HG03135 (cell line): ENCODE measurements at regions not wholly inside any gene's neighbourhood (a gene's known extent, or its start where the extent isn't known, plus 50 kb on each side); places are given as distances from the start of the nearest gene placed in this dataset.
"Not testable (repeated sequence)": the region's sequence is repeated elsewhere in the genome, so short reads cannot be mapped to it uniquely, and the experiment has no call there.

Source experiments
- ATAC-seq: cut with Tn5 transposase; IDR thresholded peaks from one replicate; pipeline ENCODE4 v1.9.1; 2021; ENCODE audit warnings: mild to moderate bottlenecking, moderate library complexity; ENCODE audit not compliant: unreplicated experiment

DNA sequence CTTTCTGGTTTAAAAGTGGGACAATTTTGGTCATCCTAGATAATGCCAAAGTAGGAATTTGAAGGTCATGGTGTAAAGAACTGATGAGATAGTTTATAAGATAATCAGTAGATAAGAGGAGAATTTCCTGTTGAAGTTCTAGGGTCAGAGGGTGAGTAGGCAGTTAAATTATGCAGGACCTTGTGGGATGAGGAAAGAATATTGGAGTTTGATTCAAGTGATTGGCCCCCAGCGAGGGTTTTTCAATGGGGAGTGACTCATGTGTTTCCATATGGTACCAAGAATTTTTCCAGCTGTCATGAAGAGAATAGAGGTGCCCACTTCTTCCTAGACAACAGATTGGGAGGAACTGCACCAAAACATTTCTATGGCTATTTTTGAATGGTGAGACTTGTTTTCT is 940.2 kb upstream of the ZEB2 start:
- ATAC-seq, result no peak

DNA sequence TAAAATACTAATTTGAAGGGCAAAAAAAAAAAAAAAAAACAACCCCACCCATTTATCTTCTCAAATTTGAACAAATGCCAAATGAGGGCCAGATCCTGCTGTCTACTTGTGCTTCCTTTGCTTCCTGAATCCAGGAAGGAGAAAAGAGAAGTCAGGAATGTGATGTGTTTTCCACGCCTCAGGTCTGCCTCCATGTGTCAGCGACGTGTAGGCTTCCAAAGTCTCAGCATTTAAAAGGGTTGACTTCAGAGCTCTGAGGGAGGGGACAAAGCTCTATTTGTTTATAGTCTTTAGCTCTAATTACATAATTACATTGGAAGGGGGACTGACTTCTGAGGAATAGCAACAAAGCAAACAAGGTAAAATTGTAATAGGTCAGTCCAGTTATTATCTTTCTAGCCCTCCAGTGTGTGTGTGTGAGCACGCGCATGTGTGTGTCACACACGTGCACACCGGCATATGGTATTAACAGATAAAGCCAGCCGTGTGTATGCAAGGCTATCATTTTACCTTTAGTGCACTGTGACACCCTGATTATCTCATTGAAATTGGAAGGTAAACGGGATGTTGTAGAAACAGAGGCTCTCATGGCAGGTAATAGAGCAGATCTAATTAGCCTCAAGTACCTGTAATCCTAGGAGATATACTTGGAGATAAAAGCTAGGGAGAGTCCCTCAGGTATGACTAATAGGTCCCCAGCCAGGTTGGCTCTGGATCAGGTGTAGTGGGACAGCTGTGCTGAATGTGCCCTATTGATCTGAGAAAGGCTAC is 911.4 kb upstream of the ZEB2 start:
- ATAC-seq, result no peak

DNA sequence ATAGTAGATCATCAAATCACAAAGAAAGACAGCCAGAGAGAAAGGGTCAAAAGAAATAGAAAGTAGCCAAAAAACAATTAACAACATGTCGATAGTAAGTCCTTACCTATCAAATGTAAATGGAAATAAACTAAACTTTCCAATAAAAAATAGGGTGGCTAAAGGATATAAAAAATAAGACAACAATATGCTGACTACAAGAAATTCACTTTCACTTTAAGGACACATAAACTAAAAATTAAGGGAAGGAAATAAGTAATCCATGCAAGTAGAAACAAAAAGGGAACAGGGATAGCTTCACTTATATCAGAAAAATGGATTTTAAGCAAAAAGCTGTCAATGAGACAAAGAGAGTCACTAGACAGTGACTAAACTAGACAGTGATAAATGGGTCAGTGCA is 903.9 kb upstream of the ZEB2 start:
- no peak for ATAC-seq

DNA sequence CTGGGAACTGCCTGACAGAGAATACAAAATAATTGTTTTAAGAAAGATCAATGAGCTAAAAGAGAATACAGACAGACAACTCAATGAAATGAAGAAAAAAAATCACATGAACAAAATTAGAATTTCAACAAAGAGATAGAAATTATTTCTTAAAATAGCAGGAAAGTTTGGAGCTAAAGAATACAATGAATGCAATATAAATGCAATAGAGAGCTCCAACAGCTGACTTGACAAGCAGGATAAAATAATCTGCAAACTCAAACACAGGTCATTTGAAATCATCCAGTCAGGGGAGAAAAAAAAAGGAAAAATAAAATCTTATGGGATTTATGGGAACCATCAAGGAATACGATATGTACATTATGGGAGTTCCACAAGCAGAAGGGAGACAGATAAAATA is 902.7 kb upstream of the ZEB2 start:
- no peak for ATAC-seq

DNA sequence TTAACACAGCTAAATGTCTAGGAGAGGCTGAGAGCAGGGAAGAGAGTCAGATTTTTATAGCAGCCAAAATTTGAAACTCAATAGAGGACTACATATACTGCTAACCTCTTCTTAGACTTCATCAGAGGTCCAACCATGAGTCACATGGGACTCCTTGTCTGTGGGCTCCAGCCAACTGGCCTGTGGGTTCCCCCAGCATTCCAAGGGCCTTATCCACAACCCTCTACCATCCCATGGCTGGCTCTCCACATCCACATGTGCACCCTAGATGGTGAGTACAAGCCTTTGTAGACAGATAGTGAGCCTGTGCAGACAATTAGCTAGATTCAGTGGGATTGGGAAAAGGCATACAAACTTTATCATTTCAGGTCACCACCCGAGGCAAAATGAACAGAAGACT is 901.9 kb upstream of the ZEB2 start:
- no peak for ATAC-seq

DNA sequence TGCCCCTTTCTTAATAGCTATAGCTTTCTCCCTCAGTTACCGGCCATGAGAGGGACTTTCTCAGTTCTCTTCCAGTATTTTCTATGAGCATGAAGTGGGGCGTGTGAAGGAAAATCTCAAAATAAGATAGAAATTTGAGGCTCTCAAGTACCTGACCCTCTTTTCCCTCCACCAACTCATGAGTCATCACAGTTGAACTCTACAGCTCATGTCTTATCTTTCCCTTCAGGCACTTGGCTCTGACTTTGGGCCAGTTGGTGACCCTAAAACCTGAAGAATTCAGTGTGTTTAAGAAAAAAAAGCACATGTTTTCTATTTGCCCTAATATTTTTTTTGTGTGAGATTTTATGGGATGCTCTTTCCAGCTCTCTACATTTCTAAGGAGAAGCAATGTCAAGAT is 896.7 kb upstream of the ZEB2 start:
- no peak for ATAC-seq

DNA sequence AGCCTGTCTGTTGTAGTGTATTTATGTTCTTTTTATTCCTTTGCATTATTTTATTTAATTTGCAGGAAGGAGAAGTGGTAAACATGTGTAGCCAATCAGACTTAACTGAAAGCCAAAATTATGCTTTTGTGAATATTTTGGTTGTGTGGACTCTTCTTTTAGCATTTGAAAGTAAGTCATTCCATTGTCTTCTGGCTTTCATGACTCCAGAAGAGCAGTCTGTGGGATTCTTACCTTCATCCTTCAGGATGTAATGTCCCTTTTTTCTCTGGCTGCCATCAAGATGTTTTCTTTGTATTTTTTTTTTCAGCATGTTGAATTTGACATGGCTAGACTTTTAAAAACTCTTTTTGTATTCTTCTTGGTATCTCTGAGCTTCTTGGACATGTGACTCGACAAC is 895.2 kb upstream of the ZEB2 start:
- no peak for ATAC-seq

DNA sequence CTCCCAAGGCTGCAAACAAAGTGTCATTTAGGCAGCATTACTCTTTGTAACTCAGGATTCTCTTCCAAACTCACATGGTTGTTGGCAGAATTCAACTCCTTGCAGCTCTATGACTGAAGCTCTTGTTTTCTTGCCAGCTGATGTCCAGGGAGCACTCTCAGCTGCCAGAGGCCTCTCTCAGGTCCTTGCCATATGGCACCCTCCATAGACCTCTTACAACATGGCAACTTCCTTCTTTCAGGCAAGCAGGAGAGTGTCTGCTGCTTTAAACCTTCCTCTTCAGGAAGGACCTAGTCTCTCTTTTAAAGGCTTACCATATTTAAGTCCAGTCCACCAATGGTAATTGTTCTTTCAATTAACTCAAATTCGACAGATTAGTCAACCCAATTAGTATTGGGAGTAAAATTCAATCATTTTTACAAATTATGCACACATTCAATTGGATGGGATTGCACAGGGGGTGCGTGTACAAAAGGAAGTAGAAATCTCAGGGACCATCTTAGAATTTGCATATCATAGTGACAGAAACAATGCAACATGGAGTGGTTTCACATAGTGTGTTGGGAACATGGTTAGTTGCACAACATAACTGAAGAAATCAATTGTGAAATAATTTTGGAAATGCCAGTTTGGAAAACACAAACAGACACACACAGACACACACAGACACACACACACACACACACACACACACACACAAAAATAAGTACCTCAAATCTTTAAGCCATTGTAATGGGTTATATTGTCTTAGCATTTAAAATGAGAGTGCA is 893.5 kb upstream of the ZEB2 start:
- ATAC-seq, result no peak

DNA sequence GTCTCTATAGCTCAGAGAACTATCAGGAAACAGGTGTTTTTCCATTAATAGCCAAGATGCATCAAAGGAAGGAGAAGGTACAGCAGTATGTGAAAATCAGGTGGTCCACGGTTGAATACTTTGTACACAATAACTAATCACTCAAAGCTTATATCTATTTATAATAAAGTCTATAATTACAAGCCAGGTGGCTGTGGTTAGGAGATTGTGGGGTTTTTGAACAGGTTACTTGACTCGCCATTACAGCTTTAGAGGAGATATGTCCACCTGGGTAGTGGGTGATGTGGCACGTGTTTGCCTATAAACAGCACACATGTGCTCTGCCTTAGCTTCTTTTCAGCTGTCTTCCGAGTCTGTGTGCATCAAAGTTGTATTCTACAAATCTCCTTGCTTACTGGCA is 892.2 kb upstream of the ZEB2 start:
- peak; percentile 52 for ATAC-seq

DNA sequence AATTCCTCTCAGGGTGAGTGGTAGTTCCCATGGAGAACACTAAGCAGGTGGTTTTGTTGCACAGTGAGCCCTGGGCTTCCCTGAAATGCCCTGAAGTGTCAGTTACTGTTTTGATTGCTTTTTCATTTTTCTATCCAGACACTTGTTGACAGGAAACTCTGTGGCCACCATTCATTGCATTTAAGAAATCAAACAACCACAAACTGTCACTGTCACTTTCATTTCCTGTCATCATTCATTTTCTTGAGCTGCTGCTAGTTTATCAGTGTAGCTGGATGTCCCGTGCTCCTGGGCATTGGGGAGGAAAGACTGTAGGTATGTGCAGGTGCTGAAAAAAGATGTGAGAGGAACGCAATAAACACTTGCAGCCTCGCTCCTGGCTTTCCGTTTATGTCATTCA is 891.6 kb upstream of the ZEB2 start:
- ATAC-seq, result peak; percentile 95

DNA sequence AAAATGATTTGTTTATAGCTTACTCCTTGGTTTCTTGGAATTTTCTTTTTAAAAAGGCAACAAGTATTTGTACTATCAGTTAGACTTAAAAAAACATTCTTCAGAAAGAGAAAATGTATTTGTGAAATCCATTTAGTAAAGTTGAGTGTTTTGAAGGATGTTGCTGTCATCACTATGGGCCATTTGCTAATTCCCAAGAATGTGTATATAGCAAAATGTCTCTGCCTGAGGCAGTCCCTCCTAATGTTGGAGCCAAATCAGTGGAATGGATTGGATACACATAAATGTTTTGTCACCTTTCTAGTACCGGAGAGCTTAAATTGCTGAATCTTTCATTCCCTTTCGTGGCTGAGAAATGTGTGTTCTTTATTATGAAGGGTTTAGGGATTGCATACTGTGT is 890.2 kb upstream of the ZEB2 start:
- ATAC-seq, result no peak

DNA sequence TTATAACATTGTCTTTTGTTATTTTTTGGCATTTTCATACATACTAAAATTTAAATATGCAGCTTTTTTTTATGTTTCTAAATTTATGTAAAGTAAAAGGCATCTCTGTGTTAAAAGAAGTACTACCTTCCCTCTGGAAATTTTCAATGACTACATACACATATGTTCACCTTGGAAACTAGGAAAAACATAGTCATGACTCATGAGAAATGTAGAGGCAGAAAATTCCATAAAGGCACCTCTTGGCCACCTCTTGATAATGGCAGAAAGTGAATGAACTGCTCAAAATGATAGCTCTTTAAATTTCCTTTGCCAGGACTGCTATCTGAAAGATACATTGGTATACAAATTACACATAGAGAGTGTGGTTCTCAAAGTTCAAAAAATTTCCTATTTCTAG is 889.1 kb upstream of the ZEB2 start:
- no peak for ATAC-seq

DNA sequence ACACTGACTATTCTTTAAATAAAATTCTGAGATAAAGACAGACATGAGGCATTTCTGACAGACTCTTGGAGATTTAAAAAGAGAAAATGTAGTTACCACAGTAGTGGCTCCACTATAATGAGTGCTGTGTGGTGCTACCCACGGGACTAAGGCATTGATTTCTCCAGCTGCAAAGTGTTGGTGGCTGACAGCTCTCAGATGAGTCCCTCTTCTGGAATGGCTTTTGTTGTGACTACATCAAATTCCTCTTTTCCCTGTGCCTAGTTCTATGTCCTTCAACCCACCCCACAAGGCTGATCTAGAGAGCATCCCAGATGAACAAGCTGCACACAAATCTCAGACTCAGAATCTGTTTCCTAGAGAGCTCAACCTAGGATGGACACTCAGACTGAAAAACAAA is 884.8 kb upstream of the ZEB2 start:
- ATAC-seq, result no peak

DNA sequence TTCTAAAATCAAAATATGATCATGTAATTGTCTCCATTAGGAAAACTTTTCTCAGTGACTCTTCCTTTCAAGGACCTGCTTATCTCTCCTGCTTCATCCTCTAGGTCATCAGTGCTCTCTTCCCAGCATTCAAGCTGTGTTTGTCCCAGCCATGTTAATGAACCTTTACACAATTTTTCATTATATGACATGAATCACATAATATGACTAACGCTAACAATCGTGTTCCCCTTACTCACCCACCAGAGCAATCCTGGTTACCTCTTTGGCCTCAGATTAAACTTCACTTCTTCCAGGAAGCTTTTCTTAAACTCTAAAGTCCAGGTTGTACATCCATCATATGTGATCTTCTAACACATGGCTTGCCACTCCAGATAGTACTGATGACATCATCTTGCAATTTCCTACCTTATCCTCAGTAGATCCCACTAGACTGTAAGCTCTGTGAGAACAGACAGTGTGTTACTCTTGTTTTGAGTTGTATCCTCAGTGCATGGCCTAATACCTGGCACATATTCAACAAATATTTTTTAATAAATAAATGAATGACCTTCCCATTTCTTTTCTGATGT is 882.9 kb upstream of the ZEB2 start:
- ATAC-seq, result no peak

DNA sequence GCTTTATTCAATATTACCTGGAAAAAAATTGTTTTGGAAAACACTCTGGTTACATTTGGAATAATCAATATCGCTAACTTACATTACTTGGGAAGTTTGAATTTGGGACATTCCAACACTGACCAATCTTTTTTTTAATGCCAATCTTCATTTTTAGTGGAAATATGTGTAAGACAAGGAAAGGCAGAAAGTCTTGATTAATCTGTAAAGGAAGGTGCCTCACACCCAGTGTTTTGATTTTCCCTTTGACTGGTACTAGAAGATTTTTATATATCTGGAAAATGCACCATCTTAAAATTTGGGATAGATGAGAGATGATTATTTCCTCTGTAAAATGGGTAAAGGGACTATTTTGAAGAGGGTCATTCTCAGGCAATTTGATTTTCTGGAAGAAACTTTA is 879.2 kb upstream of the ZEB2 start:
- no peak for ATAC-seq

DNA sequence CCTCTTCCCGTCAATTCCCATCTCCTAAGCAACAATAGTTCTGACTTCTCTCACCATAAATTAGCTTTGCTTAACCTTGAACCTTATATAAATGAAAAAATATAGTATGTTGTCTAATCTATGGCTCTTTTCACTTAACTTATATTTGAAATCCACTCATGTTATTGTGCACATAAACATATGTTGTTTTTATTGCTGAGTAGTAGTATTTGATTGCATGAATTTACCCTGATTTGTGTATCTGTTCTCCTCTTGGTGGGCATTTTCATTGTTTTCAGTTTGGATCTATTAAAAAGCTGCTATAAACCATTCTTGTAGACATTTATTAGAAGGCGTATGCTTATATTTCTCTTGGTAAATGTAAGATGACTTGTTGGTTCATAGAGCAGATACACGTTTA is 874.3 kb upstream of the ZEB2 start:
- ATAC-seq, result no peak

DNA sequence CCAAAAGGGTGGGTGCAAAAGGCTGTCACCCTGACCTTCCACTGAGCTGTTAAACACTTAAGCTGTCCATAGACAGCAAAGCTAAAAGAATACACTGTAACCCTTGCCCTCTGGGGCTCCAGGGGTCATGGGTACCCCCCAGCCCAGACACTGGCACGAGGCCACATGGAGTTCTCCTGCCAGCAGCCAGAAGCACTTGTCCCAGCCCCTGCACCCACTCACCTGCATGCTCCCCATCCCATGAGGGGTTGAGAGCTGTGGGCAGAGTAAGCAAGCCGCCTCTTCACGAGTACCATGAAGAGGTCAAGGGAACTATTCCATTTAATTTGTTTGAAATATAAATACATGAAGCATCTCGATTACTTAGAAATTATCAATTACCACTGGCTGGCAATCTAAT is 867.1 kb upstream of the ZEB2 start:
- ATAC-seq, result no peak

DNA sequence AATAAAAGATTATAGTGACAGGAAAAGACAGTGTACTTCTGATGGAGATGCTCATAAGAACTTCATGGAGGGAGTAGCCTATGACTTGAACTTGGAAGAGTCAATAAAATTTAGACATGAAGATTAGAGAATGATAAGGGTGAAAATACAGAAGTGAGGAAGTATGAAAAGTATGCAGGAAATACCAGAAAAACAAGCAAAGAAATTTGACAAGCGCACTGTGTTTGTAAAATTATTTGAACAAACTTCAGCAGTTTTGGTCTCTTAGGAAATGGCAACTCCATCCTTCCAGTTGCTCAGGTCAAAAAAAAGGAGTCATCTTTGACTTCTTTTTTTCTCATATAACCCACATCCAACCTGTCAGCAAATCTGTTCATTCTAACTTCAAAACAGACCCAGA is 864.0 kb upstream of the ZEB2 start:
- no peak for ATAC-seq

DNA sequence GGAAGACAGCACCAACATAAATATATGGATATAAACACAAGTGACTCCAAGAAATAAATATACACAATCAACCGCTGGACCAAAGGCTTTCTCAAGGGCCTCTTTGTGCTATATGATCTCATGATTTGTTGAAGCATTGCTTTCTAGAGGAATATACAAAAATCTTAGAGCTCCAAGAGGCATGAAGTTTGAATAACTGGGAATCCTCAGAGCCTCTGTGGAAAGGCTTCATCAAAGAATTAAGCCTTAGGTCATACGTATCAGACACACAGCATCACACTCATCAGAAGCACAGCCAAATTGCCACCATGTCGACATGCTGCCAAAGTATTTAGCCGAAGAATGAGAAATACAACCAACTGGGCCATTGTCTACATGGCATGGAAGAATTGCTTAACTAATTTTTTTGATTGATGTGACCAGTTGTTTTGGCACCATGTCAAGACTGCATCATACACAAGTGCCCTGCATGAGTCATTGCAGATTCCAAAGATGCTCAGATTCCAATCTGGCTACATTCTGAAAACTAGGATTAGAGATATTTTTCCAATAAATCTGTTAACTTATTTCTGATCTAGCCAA is 860.6 kb upstream of the ZEB2 start:
- ATAC-seq, result no peak

DNA sequence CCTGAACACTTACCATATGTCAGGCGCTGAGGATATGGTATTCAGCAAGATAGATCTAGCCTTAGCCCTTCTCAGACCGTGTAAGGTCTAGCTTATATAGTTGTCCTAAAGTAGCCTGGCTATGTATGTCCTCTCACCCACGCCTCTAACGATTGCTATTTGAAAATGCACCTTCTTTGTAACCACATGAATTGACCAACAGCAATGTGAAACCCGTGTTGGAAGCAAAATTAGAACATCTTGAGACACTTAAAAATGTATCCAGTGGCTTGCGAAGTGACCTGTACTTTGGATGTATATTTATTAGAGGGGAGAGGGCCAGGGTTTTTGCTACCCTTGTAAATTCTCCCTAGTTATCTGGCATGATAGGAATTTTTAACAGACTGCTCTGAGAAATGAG is 860.0 kb upstream of the ZEB2 start:
- ATAC-seq, result no peak

DNA sequence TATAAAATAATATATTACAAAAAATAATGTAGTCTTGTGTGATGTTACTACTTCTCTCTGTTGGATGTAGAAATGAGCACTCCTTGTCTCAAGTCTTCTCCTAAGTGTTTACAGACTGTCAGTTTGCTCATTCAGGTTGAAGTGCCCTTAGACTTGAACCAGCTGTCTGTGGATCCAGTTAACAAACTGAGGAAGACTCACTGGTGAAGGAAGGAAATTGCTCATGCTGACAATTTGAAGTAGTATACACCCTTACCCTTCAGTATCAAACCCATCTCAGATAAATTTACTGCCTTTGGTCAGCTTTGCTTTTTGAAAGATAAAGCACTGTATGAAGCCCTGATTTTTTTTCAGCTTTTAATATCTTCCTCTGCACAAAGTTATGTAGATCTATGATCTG is 854.2 kb upstream of the ZEB2 start:
- no peak for ATAC-seq

DNA sequence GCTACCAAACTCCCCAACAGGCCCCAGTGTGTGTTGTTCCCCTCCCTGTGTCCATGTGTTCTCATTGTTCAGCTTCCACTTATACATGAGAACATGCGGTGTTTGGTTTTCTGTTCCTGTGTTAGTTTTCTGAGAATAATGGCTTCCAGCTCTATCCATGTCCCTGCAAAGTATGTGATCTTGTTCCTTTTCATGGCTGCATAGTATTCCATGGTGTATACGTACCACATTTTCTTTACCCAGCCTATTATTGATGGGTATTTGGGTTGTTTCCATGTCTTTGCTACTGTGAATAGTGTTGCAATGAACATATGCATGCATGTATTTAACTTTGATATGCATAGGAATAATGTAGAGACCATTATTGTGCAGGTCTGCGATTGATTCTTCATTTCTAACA is 847.4 kb upstream of the ZEB2 start:
- not testable (repeated sequence) for ATAC-seq
